Testis (tissue), 2 donors: ENCODE measurements at regions not wholly inside any gene's neighbourhood (a gene's known extent, or its start where the extent isn't known, plus 50 kb on each side); places are given as distances from the start of the nearest gene placed in this dataset.

Source experiments
- CTCF ChIP-seq, 3 experiments: fragments of 450-650 bp in 2 of 3; fragments of 200-600 bp in 1 of 3; sonication (generic) in 1 of 3; IDR thresholded peaks; one replicate each; pipeline ENCODE4 v1.5.1; 2016 to 2019; ENCODE audit warnings: antibody characterized with exemption in 3 of 3, mild to moderate bottlenecking in 2 of 3, moderate library complexity in 1 of 3
- POLR2A ChIP-seq: fragments of 450-650 bp; IDR thresholded peaks from one replicate; pipeline ENCODE4 v1.6.1; 2017; ENCODE audit warnings: antibody characterized with exemption, mild to moderate bottlenecking, moderate library complexity

DNA sequence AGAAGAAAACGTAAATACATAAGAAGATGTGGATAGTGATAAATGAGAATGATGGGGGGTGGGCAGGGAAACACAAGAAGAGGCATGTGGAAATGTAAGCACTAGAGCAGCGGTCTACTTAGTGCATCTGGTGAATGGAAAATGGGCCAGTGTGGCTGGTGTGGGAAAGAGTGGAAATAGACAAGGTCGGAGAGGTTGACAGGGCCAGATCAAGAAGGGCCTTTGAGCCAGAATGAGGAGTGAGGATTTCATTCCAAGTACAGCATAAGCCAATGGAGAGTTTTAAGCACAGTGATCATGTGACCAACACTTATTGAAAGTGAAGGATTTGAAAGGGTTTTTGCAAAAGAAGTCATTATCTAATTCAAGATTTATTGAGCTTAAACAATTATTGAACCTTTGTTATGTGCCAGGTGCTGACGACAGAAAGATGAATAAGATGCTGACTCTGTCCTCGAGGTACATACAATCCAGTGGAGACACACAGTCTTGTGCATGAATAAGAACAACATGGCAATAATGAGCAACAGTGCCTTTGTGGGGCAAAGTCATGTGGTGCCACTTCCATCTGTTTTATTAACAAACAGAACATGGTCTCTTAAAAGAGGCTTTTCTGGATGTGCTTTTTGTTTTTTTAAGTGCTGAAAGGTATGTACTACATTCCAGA, 124.1 kb downstream of the MFSD1 start:
- TF ChIP-seq CTCF (IDR thresholded peaks at IDR 0.05) (no peak), POLR2A (no peak)
